ENCODE measurements at regions not wholly inside any gene's neighbourhood (a gene's known extent, or its start where the extent isn't known, plus 50 kb on each side); places are given as distances from the start of the nearest gene placed in this dataset.

DNA sequence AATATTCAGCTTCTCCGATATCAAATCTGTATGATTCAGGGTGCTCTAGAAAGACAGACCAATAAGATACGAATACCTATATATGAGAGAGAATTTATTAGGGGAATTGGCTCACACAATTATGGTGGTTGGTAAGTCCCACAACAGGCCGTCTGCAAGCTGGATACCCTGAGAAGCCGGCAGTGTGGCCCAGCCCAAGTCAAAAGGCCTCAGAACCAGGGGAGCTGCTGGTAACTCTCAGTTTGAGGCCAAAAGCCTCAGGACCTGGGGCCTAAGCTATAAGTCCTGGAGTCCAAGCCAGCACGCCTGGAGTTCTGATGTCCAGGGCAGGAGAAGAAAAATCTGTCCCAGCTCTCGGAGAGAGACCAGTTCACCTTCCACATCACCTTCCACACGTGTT lies 318.7 kb downstream of the BRD1 start:
- no peak for TF ChIP-seq POLR2A (IDR thresholded peaks at IDR 0.05; ENCODE audit: extremely low read depth, insufficient read length)
- TF ChIP-seq CTCF (IDR thresholded peaks at IDR 0.05; ENCODE audit: low read depth, low read length), result no peak
- TF ChIP-seq MYC (IDR thresholded peaks at IDR 0.05; ENCODE audit: low read depth, low read length), result no peak
- TF ChIP-seq, protein P1, sequence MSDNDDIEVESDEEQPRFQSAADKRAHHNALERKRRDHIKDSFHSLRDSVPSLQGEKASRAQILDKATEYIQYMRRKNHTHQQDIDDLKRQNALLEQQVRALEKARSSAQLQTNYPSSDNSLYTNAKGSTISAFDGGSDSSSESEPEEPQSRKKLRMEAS (IDR thresholded peaks at IDR 0.05; ENCODE audit: low read depth, low read length), result no peak

Measured in NB4 (cell line).